PC-9 (cell line): ENCODE measurements at regions not wholly inside any gene's neighbourhood (a gene's known extent, or its start where the extent isn't known, plus 50 kb on each side); places are given as distances from the start of the nearest gene placed in this dataset.

Source experiments
- BruUV-seq: library from RNA; stranded (reverse); fragments of 400-500 nt; replicated peaks from 2 replicates; lab custom pipeline; 2021; lab: Mats Ljungman, UMichigan
- CTCF ChIA-PET: fragments of 300-600 bp; sonication (Branson Sonifier 250); formaldehyde crosslinking; loops from one replicate; lab custom pipeline; 2022; ENCODE audit warnings: antibody characterized with exemption; lab: Charles Lee
- POLR2A ChIA-PET: fragments of 300-600 bp; sonication (Branson Sonifier 250); formaldehyde crosslinking; loops from one replicate; lab custom pipeline; 2022; ENCODE audit warnings: antibody characterized with exemption; ENCODE audit not compliant: unreplicated experiment; lab: Charles Lee
- DNase-seq, 2 experiments: peaks; one replicate each; pipeline versions ENCODE4 v3.0.0 to v3.0.0-alpha.2; 2015 to 2022; ENCODE audit warnings: mixed read lengths in 1 of 2
- H2AFZ ChIP-seq: fragments of 200-600 bp; sonication (generic); 2 replicates; pipeline ENCODE4 v1.8.1; 2017; ENCODE audit warnings: antibody characterized with exemption
- H3F3A ChIP-seq: fragments of 200-600 bp; sonication (generic); 2 replicates; pipeline ENCODE4 v1.8.1; 2017; ENCODE audit warnings: antibody characterized with exemption, mild to moderate bottlenecking, low read depth; ENCODE audit not compliant: insufficient read depth
- H3K27ac ChIP-seq: fragments of 200-600 bp; sonication (generic); 2 replicates; pipeline ENCODE4 v1.6.1; 2016; ENCODE audit warnings: mixed run types
- H3K27me3 ChIP-seq: fragments of 200-600 bp; sonication (generic); 2 replicates; pipeline ENCODE4 v1.6.1; 2016; ENCODE audit warnings: low read depth, mixed run types; ENCODE audit not compliant: insufficient read depth
- H3K36me3 ChIP-seq: fragments of 200-600 bp; sonication (generic); 2 replicates; pipeline ENCODE4 v1.6.1; 2016; ENCODE audit warnings: low read depth, mixed run types
- H3K4me1 ChIP-seq: fragments of 200-600 bp; sonication (generic); replicated peaks from 2 replicates; pipeline ENCODE4 v1.6.1; 2016; ENCODE audit warnings: mixed run types; ENCODE audit not compliant: insufficient read depth
- H3K4me2 ChIP-seq: fragments of 200-600 bp; sonication (generic); 2 replicates; pipeline ENCODE4 v1.6.1; 2017; ENCODE audit warnings: mixed run types
- H3K4me3 ChIP-seq: fragments of 200-600 bp; sonication (generic); 2 replicates; pipeline ENCODE4 v1.6.1; 2016; ENCODE audit warnings: mixed run types
- H3K79me2 ChIP-seq: fragments of 200-600 bp; sonication (generic); 2 replicates; pipeline ENCODE4 v1.6.1; 2017; ENCODE audit warnings: low read depth, mixed run types
- H3K9me2 ChIP-seq: fragments of 200-600 bp; sonication (generic); 2 replicates; pipeline ENCODE4 v1.8.1; 2017; ENCODE audit warnings: mild to moderate bottlenecking; ENCODE audit not compliant: insufficient read depth
- H3K9me3 ChIP-seq: fragments of 200-600 bp; sonication (generic); 2 replicates; pipeline ENCODE4 v1.8.1; 2016; ENCODE audit warnings: low read depth; ENCODE audit not compliant: insufficient read depth
- H4K20me1 ChIP-seq: fragments of 200-600 bp; sonication (generic); 2 replicates; pipeline ENCODE4 v1.8.1; 2017; ENCODE audit not compliant: insufficient read depth
- CTCF ChIP-seq: fragments of 200-600 bp; sonication (generic); conservative IDR thresholded peaks from 2 replicates; pipeline ENCODE4 v1.6.1; 2017; ENCODE audit warnings: mixed run types, antibody characterized with exemption, mild to moderate bottlenecking, moderate library complexity
- EZH2 ChIP-seq: fragments of 200-600 bp; sonication (generic); IDR thresholded peaks from 2 replicates; pipeline ENCODE4 v1.8.0; 2017; ENCODE audit warnings: antibody characterized with exemption, low read depth
- intact Hi-C: fragments of 100-400 bp; cut with micrococcal nuclease; formaldehyde crosslinking; loops from one replicate; pipeline ENCODE4 v1.10.0; 2022; ENCODE audit not compliant: unreplicated experiment

- Histone ChIP-seq H3K27ac (no peak overlapping the region), H2AFZ (no peak overlapping the region), H3F3A (no peaks in the 10 kb centered on the region), H3K4me1 (no peaks in the 10 kb centered on the region), H3K36me3 (no peaks in the 10 kb centered on the region), H3K9me2 (no peaks in the 10 kb centered on the region), H3K4me2 (no peak overlapping the region), H3K9me3 (no peaks in the 10 kb centered on the region), H3K4me3 (no peak overlapping the region), H3K27me3 (no peaks in the 10 kb centered on the region), H3K79me2 (no peaks in the 10 kb centered on the region), H4K20me1 (no peaks in the 10 kb centered on the region)
- TF ChIP-seq CTCF: no peak
- TF ChIP-seq EZH2: no peak
- ChIA-PET CTCF (no interaction called here), POLR2A (no interaction called here)
- BruUV-seq: no TSS peak
- intact Hi-C loops: no loop called here
- no peak for DNase-seq
Measured at GRCh38 chr7:24504836-24505235, 68.4 kb upstream of the PALS2 start.

DNA sequence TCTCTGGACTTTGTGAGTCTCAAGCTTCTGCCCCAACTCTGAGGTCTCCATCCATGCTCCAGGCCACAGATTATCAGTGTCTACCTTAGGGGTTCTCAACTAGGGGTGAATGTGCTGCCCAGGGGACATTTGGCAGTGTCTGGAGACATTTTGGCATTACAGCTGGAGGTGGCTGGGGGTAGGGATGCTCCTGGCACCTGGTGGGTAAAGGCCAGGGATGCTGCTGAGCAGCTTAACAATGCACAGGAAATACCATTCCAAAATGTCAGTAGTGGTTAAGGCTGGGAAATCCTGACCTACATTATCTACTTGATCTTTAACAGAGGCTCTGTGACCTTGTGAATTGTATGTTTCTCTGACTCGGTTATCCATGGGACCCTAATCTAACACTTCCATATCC is 67.3 kb upstream of the PALS2 start:
- H3K9me3 ChIP-seq: no peaks in the 10 kb centered on the region
- H3K4me3 ChIP-seq: no peak overlapping the region
- H3K4me2 ChIP-seq: no peak overlapping the region
- no peaks in the 10 kb centered on the region for H3K36me3 ChIP-seq
- no peaks in the 10 kb centered on the region for H3K4me1 ChIP-seq
- no peaks in the 10 kb centered on the region for H4K20me1 ChIP-seq
- ChIA-PET CTCF (no interaction called here), POLR2A (no interaction called here)
- H3K79me2 ChIP-seq: no peaks in the 10 kb centered on the region
- TF ChIP-seq EZH2: no peak
- no peak for TF ChIP-seq CTCF
- DNase-seq: no peak
- H3K27ac ChIP-seq: no peak overlapping the region
- intact Hi-C loops: no loop called here
- H3F3A ChIP-seq: no peaks in the 10 kb centered on the region
- no peak overlapping the region for H2AFZ ChIP-seq
- no TSS peak for BruUV-seq
- H3K9me2 ChIP-seq: no peaks in the 10 kb centered on the region
- no peaks in the 10 kb centered on the region for H3K27me3 ChIP-seq

DNA sequence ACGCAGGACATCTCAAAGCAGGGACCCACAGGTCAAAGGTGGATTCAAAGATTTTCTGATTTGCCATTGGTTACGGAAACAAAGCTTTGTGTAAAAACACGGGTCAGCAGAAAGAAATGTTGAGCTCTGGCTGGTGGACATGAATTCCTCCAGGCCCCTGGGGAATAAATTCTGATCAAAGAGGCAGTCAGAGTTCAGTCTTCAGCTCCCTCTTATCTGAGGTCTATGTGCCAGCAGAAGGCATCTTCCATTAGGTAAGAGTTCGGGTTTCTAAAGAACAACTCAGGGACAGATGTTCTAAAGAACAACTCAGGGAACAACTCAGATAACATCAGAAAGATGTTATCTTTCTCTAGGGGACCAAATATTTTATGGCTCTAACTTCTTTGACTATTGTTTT is 64.9 kb upstream of the PALS2 start:
- BruUV-seq: no TSS peak
- ChIA-PET CTCF (no interaction called here), POLR2A (no interaction called here)
- no peaks in the 10 kb centered on the region for H4K20me1 ChIP-seq
- H3K4me3 ChIP-seq: no peak overlapping the region
- no peak for DNase-seq
- no peak for TF ChIP-seq EZH2
- no peaks in the 10 kb centered on the region for H3K4me1 ChIP-seq
- H3K9me2 ChIP-seq: no peaks in the 10 kb centered on the region
- H3F3A ChIP-seq: no peaks in the 10 kb centered on the region
- H3K9me3 ChIP-seq: no peaks in the 10 kb centered on the region
- 0 out of 2 replicates have a peak, but pooled peaks cover 3% of the 10 kb centered on the region for H3K27me3 ChIP-seq
- intact Hi-C loops: no loop called here
- H2AFZ ChIP-seq: no peak overlapping the region
- H3K27ac ChIP-seq: no peak overlapping the region
- no peaks in the 10 kb centered on the region for H3K79me2 ChIP-seq
- H3K36me3 ChIP-seq: no peaks in the 10 kb centered on the region
- H3K4me2 ChIP-seq: no peak overlapping the region

GRCh38 chr7:24510759-24511158 is 62.5 kb upstream of the PALS2 start:
- no peak overlapping the region for H3K4me2 ChIP-seq
- H3K4me1 ChIP-seq: no peaks in the 10 kb centered on the region
- ChIA-PET POLR2A (no interaction called here), CTCF (no interaction called here)
- H3K9me2 ChIP-seq: no peaks in the 10 kb centered on the region
- no peaks in the 10 kb centered on the region for H3K9me3 ChIP-seq
- no peak overlapping the region for H3K27ac ChIP-seq
- peaks cover 14% of the 10 kb centered on the region; the same call in 1 of the 2 replicates for H3K27me3 ChIP-seq
- TF ChIP-seq EZH2: no peak
- no peak for TF ChIP-seq CTCF
- intact Hi-C loops: no loop called here
- no peak for DNase-seq
- no peaks in the 10 kb centered on the region for H4K20me1 ChIP-seq
- H2AFZ ChIP-seq: no peak overlapping the region
- no peaks in the 10 kb centered on the region for H3F3A ChIP-seq
- H3K4me3 ChIP-seq: no peak overlapping the region
- no TSS peak for BruUV-seq
- H3K36me3 ChIP-seq: no peaks in the 10 kb centered on the region
- no peaks in the 10 kb centered on the region for H3K79me2 ChIP-seq
